H1 (cell line): ENCODE measurements at regions not wholly inside any gene's neighbourhood (a gene's known extent, or its start where the extent isn't known, plus 50 kb on each side); places are given as distances from the start of the nearest gene placed in this dataset.

Experiments used
- ASH2L ChIP-seq: fragments of 200-600, 300-600 bp; sonication (generic); IDR thresholded peaks from one replicate; pipeline ENCODE4 v1.7.1; 2017; ENCODE audit warnings: low read length
- BRCA1 ChIP-seq: IDR thresholded peaks from 2 replicates; pipeline ENCODE4 v1.6.1; 2012; ENCODE audit warnings: low read depth, low read length, improper control_type of control experiment
- CREB1 ChIP-seq: IDR thresholded peaks from 2 replicates; pipeline ENCODE4 v1.6.1; 2012; ENCODE audit warnings: inconsistent platforms
- CTCF ChIP-seq, 3 experiments: IDR thresholded peaks; 1 replicate in 2 of 3; 2 replicates in 1 of 3; pipeline versions ENCODE4 v1.5.1 to v1.6.1; 2011; ENCODE audit warnings: low read length in 3 of 3, mild to moderate bottlenecking in 3 of 3, inconsistent platforms in 2 of 3, low read depth in 1 of 3, moderate library complexity in 1 of 3; ENCODE audit not compliant: insufficient read depth in 1 of 3; ENCODE audit errors: control extremely low read depth in 1 of 3
- EZH2 ChIP-seq: fragments of 200-600 bp; sonication (generic); IDR thresholded peaks from 2 replicates; pipeline ENCODE4 v1.7.1; 2012; ENCODE audit warnings: low read depth, mild to moderate bottlenecking, moderate library complexity, low read length, inconsistent platforms; ENCODE audit not compliant: severe bottlenecking
- HDAC2 ChIP-seq, 2 experiments: fragments of 300-600 bp in 1 of 2; sonication (generic) in 1 of 2; IDR thresholded peaks; 2 replicates each; pipeline ENCODE4 v1.6.1; 2011 to 2012; ENCODE audit warnings: low read depth in 2 of 2, low read length in 2 of 2, mild to moderate bottlenecking in 2 of 2, moderate library complexity in 2 of 2, borderline replicate concordance in 1 of 2, inconsistent platforms in 1 of 2
- POLR2A ChIP-seq, 2 experiments: IDR thresholded peaks; 1 replicate in 1 of 2; 2 replicates in 1 of 2; pipeline ENCODE4 v1.6.1; 2011; ENCODE audit warnings: low read depth in 2 of 2, low read length in 2 of 2, mild to moderate bottlenecking in 2 of 2; ENCODE audit errors: control extremely low read depth in 1 of 2
- POLR2AphosphoS5 ChIP-seq: IDR thresholded peaks from 2 replicates; pipeline ENCODE4 v1.6.1; 2011; ENCODE audit warnings: low read depth, low read length
- RAD21 ChIP-seq, 2 experiments: IDR thresholded peaks in 1 of 2; conservative IDR thresholded peaks in 1 of 2; 2 replicates each; pipeline ENCODE4 v1.6.1; 2011; ENCODE audit warnings: low read depth in 2 of 2, low read length in 2 of 2, improper control_type of control experiment in 1 of 2, inconsistent platforms in 1 of 2, mild to moderate bottlenecking in 1 of 2, moderate library complexity in 1 of 2
- TAF7 ChIP-seq: optimal IDR thresholded peaks from 2 replicates; pipeline ENCODE3; 2011; ENCODE audit warnings: low read depth, mild to moderate bottlenecking, inconsistent platforms, low read length, moderate library complexity, borderline replicate concordance
- TCF12 ChIP-seq: IDR thresholded peaks from 2 replicates; pipeline ENCODE4 v1.6.1; 2011; ENCODE audit warnings: low read depth, mild to moderate bottlenecking, low read length

DNA sequence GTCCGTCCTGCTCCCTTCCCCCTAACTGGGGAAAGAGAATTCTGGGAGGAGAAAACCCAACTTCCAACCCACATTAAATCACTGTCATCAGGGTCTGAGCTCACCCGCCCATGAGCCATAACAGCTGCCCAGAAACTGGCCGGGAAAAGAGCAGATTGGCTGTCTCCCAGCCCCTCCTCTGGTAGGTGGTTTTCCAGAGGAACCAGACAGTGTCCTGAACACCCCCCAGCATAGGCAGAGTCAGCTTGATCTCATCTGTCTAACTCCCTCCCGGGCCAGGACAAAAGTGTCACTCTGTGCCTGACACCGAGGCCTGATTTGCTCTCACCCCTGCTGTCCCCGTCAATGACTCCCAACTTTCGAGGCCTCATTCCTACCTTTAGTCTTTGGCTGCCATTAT lies 197.0 kb downstream of the AXIN2 start:
- TF ChIP-seq CTCF (IDR thresholded peaks at IDR 0.05; ENCODE audit: control extremely low read depth in 1 of 3, insufficient read depth in 1 of 3, low read depth in 1 of 3, low read length in 3 of 3): no peak
- no peak for TF ChIP-seq POLR2AphosphoS5
- no peak for TF ChIP-seq CREB1
- TF ChIP-seq EZH2: no peak
- TF ChIP-seq BRCA1: no peak
- TF ChIP-seq TCF12: no peak
- TF ChIP-seq HDAC2 (IDR thresholded peaks at IDR 0.05; ENCODE audit: borderline replicate concordance in 1 of 2, low read depth in 2 of 2, low read length in 2 of 2): no peak
- no peak for TF ChIP-seq RAD21 (IDR thresholded peaks at IDR 0.05 in 1 of 2, conservative IDR thresholded peaks at IDR 0.05 in 1 of 2; ENCODE audit: low read depth in 2 of 2, low read length in 2 of 2)
- TF ChIP-seq TAF7: no peak
- no peak for TF ChIP-seq POLR2A (IDR thresholded peaks at IDR 0.05; ENCODE audit: control extremely low read depth in 1 of 2, low read depth in 2 of 2, low read length in 2 of 2)
- no peak for TF ChIP-seq ASH2L
